NT2/D1 (cell line): ENCODE measurements at regions not wholly inside any gene's neighbourhood (a gene's known extent, or its start where the extent isn't known, plus 50 kb on each side); places are given as distances from the start of the nearest gene placed in this dataset.

Source experiments
- SUZ12 ChIP-seq: IDR thresholded peaks from 2 replicates; pipeline ENCODE4 v1.6.1; 2011; ENCODE audit not compliant: insufficient read length, insufficient read depth; ENCODE audit errors: extremely low read depth
- YY1 ChIP-seq: IDR thresholded peaks from 2 replicates; pipeline ENCODE4 v1.6.1; 2011; ENCODE audit not compliant: insufficient read length, insufficient read depth
- ZNF274 ChIP-seq: IDR thresholded peaks from 2 replicates; pipeline ENCODE4 v1.6.1; 2011; ENCODE audit warnings: mild to moderate bottlenecking, low read depth, low read length

DNA sequence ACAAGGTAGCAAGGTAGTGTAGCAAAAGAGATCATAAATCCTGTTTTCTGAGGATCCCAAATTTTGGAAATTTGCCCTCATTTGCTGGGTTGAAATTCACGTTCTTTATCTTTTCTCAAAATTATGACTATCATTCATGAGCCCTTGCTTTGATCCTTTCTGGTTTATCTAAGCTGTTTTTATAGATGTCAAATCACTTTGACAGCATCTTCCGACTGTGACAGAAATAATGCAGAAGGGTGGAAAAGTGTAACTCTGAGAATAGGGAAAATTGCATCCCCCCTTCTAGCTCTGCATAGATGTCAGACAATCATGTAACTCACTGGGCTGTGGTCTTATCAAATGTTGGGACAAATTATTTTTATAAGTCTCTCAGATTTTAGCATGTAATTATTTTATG lies 550.1 kb downstream of the OMA1 start:
- TF ChIP-seq SUZ12 (no peak), YY1 (no peak), ZNF274 (no peak)
